ENCODE measurements at regions not wholly inside any gene's neighbourhood (a gene's known extent, or its start where the extent isn't known, plus 50 kb on each side); places are given as distances from the start of the nearest gene placed in this dataset.

- no peak for TF ChIP-seq CTCF (IDR thresholded peaks at IDR 0.05)
- TF ChIP-seq POLR2A (IDR thresholded peaks at IDR 0.05): no peak
Observed at GRCh38 chr1:215474940-215475339, 92.2 kb upstream of the KCTD3 start.
